GM23248 (cell line): ENCODE measurements at regions not wholly inside any gene's neighbourhood (a gene's known extent, or its start where the extent isn't known, plus 50 kb on each side); places are given as distances from the start of the nearest gene placed in this dataset.

Experiments used
- DNase-seq: peaks from one replicate; pipeline ENCODE4 v3.0.0-alpha.2; 2015
- H2AFZ ChIP-seq: fragments of 200-600 bp; sonication (generic); 2 replicates; pipeline ENCODE4 v1.6.1; 2016; ENCODE audit warnings: antibody characterized with exemption
- H3F3A ChIP-seq: fragments of 200-600 bp; sonication (generic); 2 replicates; pipeline ENCODE4 v1.6.1; 2016; ENCODE audit warnings: mild to moderate bottlenecking, antibody characterized with exemption, mixed run types; ENCODE audit not compliant: insufficient read depth
- H3K27ac ChIP-seq: fragments of 200-600 bp; sonication (generic); 2 replicates; pipeline ENCODE4 v1.5.1; 2016; ENCODE audit warnings: mild to moderate bottlenecking
- H3K27me3 ChIP-seq: fragments of 200-600 bp; sonication (generic); replicated peaks from 2 replicates; pipeline ENCODE4 v1.6.1; 2016; ENCODE audit warnings: mild to moderate bottlenecking; ENCODE audit not compliant: insufficient read depth
- H3K36me3 ChIP-seq: fragments of 200-600 bp; sonication (generic); 2 replicates; pipeline ENCODE4 v1.6.1; 2016; ENCODE audit warnings: low read depth, mild to moderate bottlenecking
- H3K4me1 ChIP-seq: fragments of 200-600 bp; sonication (generic); 2 replicates; pipeline ENCODE4 v1.6.1; 2016; ENCODE audit warnings: mild to moderate bottlenecking; ENCODE audit not compliant: insufficient read depth
- H3K4me2 ChIP-seq: fragments of 200-600 bp; sonication (generic); one replicate; pipeline ENCODE4 v1.6.1; 2016; ENCODE audit warnings: mild to moderate bottlenecking; ENCODE audit not compliant: unreplicated experiment
- H3K4me3 ChIP-seq: fragments of 200-600 bp; sonication (generic); 2 replicates; pipeline ENCODE4 v1.5.1; 2016; ENCODE audit warnings: mild to moderate bottlenecking
- H3K79me2 ChIP-seq: fragments of 200-600 bp; sonication (generic); 2 replicates; pipeline ENCODE4 v1.6.1; 2016; ENCODE audit warnings: mild to moderate bottlenecking; ENCODE audit not compliant: insufficient read depth
- H3K9ac ChIP-seq: fragments of 200-600 bp; sonication (generic); 2 replicates; pipeline ENCODE4 v1.6.1; 2016; ENCODE audit warnings: mild to moderate bottlenecking
- H3K9me2 ChIP-seq: fragments of 200-600 bp; sonication (generic); 2 replicates; pipeline ENCODE4 v1.6.1; 2016; ENCODE audit warnings: mixed run types, mild to moderate bottlenecking, moderate library complexity; ENCODE audit not compliant: insufficient read depth
- H3K9me3 ChIP-seq: fragments of 200-600 bp; sonication (generic); one replicate; pipeline ENCODE4 v1.6.1; 2017; ENCODE audit warnings: low read depth
- H4K20me1 ChIP-seq: fragments of 200-600 bp; sonication (generic); 2 replicates; pipeline ENCODE4 v1.6.0; 2016; ENCODE audit not compliant: insufficient read depth
- EZH2 ChIP-seq: fragments of 200-600 bp; sonication (generic); IDR thresholded peaks from 2 replicates; pipeline ENCODE4 v1.6.1; 2018; ENCODE audit warnings: antibody characterized with exemption, mild to moderate bottlenecking; ENCODE audit not compliant: insufficient read depth, poor library complexity, severe bottlenecking
- EZH2phosphoT487 ChIP-seq: fragments of 200-600 bp; sonication (generic); IDR thresholded peaks from 2 replicates; pipeline ENCODE4 v1.6.1; 2018; ENCODE audit warnings: antibody characterized with exemption, moderate library complexity, mild to moderate bottlenecking, low read depth; ENCODE audit not compliant: insufficient read depth
- WGBS, 2 experiments: methylation state at CpG; one replicate each; pipeline ENCODE4 v1.1.6; 2015 to 2017; ENCODE audit warnings: low lambda C conversion rate in 2 of 2, low coverage in 1 of 2; ENCODE audit errors: missing lambda C conversion rate in 2 of 2; 5-methylcytosine and 5-hydroxymethylcytosine counted together
- in situ Hi-C: fragments of 300-500 bp; cut with MboI; formaldehyde crosslinking; loops from 2 replicates; pipeline ENCODE4 v1.15.0; 2020

- in situ Hi-C loops, result no loop called here
- no peak for DNase-seq
- TF ChIP-seq EZH2phosphoT487 (no peak), EZH2 (no peak)
- H3K9me3 ChIP-seq, result no peaks in the 10 kb centered on the region
- no peak overlapping the region for H2AFZ ChIP-seq
- H3K36me3 ChIP-seq, result no peaks in the 10 kb centered on the region
- H3F3A ChIP-seq, result no peaks in the 10 kb centered on the region
- H4K20me1 ChIP-seq, result no peaks in the 10 kb centered on the region
- H3K27ac ChIP-seq, result no peak overlapping the region
- H3K27me3 ChIP-seq, result no peaks in the 10 kb centered on the region
- 14% methylated on average over 5 of the region's 5 CpGs for WGBS, 2 experiments
- H3K4me2 ChIP-seq, result no peak overlapping the region
- H3K79me2 ChIP-seq, result no peaks in the 10 kb centered on the region
- H3K9me2 ChIP-seq, result no peaks in the 10 kb centered on the region
- no peak overlapping the region for H3K9ac ChIP-seq
- no peak overlapping the region for H3K4me3 ChIP-seq
- no peaks in the 10 kb centered on the region for H3K4me1 ChIP-seq
These were observed 267.5 kb upstream of the SP4 start for GRCh38 chr7:21160401-21160800.

GRCh38 chr7:21167942-21168341 lies 259.9 kb upstream of the SP4 start:
- in situ Hi-C loops, result no loop called here
- Histone ChIP-seq H3K4me3 (no peak overlapping the region), H3F3A (no peaks in the 10 kb centered on the region), H3K4me2 (no peak overlapping the region), H3K9me3 (no peaks in the 10 kb centered on the region), H3K79me2 (no peaks in the 10 kb centered on the region), H3K27ac (no peak overlapping the region), H3K9me2 (no peaks in the 10 kb centered on the region), H2AFZ (no peak overlapping the region), H3K27me3 (no peaks in the 10 kb centered on the region), H3K9ac (no peak overlapping the region), H3K4me1 (no peaks in the 10 kb centered on the region), H4K20me1 (no peaks in the 10 kb centered on the region), H3K36me3 (no peaks in the 10 kb centered on the region)
- no peak for DNase-seq
- WGBS, 2 experiments, result 18 to 39% methylated on average over 2 of the region's 2 CpGs
- no peak for TF ChIP-seq EZH2phosphoT487
- no peak for TF ChIP-seq EZH2

- no peak overlapping the region for H3K9ac ChIP-seq
- TF ChIP-seq EZH2phosphoT487 (no peak), EZH2 (no peak)
- H3K9me3 ChIP-seq, result no peaks in the 10 kb centered on the region
- H2AFZ ChIP-seq, result no peak overlapping the region
- no peaks in the 10 kb centered on the region for H3K27me3 ChIP-seq
- no peaks in the 10 kb centered on the region for H4K20me1 ChIP-seq
- H3K4me3 ChIP-seq, result no peak overlapping the region
- no peak overlapping the region for H3K27ac ChIP-seq
- WGBS, 2 experiments, result 4% methylated on average over 30 of the region's 30 CpGs
- in situ Hi-C loops, result no loop called here
- H3K9me2 ChIP-seq, result no peaks in the 10 kb centered on the region
- H3K4me2 ChIP-seq, result no peak overlapping the region
- no peaks in the 10 kb centered on the region for H3F3A ChIP-seq
- H3K4me1 ChIP-seq, result no peaks in the 10 kb centered on the region
- H3K79me2 ChIP-seq, result no peaks in the 10 kb centered on the region
- no peaks in the 10 kb centered on the region for H3K36me3 ChIP-seq
- no peak for DNase-seq
These were observed 258.0 kb upstream of the SP4 start for GRCh38 chr7:21169667-21170580.

- Histone ChIP-seq H3K36me3 (no peaks in the 10 kb centered on the region), H3K9me2 (no peaks in the 10 kb centered on the region), H4K20me1 (no peaks in the 10 kb centered on the region), H3K4me1 (no peaks in the 10 kb centered on the region), H3K27ac (no peak overlapping the region), H2AFZ (no peak overlapping the region), H3K27me3 (no peaks in the 10 kb centered on the region), H3K79me2 (no peaks in the 10 kb centered on the region), H3K4me2 (no peak overlapping the region), H3K4me3 (no peak overlapping the region), H3K9me3 (no peaks in the 10 kb centered on the region), H3F3A (no peaks in the 10 kb centered on the region), H3K9ac (no peak overlapping the region)
- WGBS, 2 experiments, result 6 to 12% methylated on average over 6 of the region's 6 CpGs
- DNase-seq, result no peak
- in situ Hi-C loops, result no loop called here
- TF ChIP-seq EZH2phosphoT487, result no peak
- TF ChIP-seq EZH2, result no peak
These were observed 255.1 kb upstream of the SP4 start for GRCh38 chr7:21172800-21173199.
